ENCODE measurements at regions not wholly inside any gene's neighbourhood (a gene's known extent, or its start where the extent isn't known, plus 50 kb on each side); places are given as distances from the start of the nearest gene placed in this dataset.
"Not testable (repeated sequence)": the region's sequence is repeated elsewhere in the genome, so short reads cannot be mapped to it uniquely, and the experiment has no call there.

GRCh38 chr5:9725265-9725664 lies 95.1 kb upstream of the TAS2R1 start:
- DNase-seq, result not testable (repeated sequence)

DNA sequence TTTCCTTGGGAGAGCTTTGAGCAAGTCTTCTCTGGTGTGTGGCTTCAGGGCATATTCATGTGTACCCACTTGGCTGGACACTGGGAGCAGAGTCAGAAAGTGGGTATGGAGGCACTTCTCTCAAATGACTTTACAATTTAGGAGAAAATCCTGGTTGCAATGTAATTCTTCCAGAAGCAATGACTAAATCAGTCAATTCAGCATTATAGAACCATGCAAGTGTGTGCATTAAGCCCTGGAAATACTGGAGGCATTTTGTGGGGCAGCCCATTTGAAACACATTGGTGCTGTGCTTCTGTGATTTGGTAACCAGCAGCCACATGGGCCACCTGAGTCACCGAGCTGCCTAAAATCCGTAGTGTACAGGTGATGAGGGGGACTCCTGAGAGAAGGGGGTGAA lies 94.6 kb upstream of the TAS2R1 start:
- no peak for DNase-seq

DNA sequence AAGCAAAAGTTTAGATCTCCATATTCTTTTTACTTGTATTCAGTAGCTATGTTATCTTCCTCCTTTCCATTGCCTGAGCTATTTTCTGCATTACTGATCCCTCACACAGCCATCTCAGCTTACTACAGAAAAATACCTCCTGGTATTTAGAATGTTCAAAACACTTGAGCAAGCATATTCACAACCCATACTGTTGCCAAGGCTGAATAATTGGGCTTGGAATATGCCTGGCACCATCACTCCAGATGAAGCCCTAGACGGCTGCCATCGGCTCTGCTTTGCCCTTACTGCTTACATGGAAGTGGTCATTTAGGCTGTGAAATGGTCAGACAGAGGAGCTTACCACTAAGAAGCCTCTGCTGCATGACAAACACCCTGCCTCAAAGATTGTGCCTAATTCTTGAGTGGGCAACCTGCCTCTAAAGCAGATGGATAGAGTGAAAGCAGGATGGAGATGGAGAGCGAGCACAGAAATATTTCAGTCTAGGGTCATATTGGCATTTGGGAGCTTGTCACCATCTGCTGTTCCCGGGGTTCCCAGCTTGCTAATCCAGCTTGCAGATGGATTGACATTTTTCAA lies 92.5 kb upstream of the TAS2R1 start:
- no peak for DNase-seq

GRCh38 chr5:9721161-9721560 lies 91.0 kb upstream of the TAS2R1 start:
- no peak for DNase-seq

GRCh38 chr5:9720361-9720760 lies 90.2 kb upstream of the TAS2R1 start:
- no peak for DNase-seq

DNA sequence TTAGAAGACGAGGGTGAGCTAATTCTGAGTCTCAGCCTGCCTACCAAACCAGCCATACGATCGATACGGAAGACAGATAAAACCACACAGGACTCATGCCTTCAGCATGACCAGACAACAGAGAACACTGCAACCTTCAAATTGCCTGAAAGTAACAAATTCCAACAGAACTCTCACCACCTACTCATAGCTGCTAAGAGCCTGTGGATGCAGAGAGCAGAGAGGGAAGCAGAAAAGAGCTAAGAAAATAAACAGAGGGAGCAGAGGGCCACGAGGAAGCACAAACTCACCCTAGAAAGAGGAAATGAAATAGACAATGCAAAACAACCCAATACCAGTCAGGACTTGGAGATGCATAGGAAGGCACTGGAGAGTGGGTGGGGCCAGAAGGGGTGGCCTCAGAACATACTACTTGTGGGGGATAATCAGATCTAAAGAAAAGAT lies 86.7 kb upstream of the TAS2R1 start:
- DNase-seq, result no peak

GRCh38 chr5:9715891-9716335 lies 85.8 kb upstream of the TAS2R1 start:
- no peak for DNase-seq

- DNase-seq, result no peak
Observed at GRCh38 chr5:9713959-9714586, 83.9 kb upstream of the TAS2R1 start.

GRCh38 chr5:9713356-9713755 lies 83.2 kb upstream of the TAS2R1 start:
- DNase-seq, result no peak

DNA sequence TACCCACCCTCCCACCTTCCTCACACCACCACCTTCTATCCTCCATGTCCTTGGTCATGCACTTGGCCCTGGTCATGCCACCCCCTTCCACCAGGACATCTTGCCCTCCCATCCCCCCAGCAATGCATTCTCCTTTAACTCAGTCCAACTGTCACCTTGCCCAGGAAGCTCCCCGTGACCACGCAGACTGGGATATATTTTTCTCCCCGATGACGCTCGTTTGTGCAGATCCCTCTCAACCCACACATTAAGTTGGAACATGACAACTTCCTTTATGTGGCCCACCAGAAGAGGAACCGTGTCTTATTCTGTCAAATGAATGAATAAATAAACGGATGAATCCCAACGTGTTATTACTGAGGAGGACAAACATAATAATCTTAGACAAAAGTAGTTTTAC lies 82.8 kb upstream of the TAS2R1 start:
- DNase-seq, result no peak

DNA sequence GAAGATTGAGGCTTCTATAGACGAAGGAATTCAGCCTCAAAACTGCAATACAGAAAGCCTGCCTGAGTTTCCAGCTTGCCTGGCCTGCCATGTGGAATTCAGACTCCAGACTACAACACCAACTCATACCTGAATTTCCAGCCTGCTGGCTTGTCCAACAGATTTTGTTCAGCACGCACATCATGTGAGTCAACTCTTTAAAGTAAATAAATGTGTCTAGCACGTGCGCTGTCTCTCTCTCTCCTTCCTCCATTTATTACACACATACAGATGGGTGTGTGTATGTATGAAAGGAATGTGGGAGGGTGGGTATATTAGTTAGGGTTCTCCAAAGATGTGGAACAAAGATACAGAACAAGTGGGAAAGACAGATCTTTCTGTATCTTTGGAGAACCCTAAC lies 82.4 kb upstream of the TAS2R1 start:
- no peak for DNase-seq

- no peak for DNase-seq
Observed at GRCh38 chr5:9710069-9710468, 79.9 kb upstream of the TAS2R1 start.

GRCh38 chr5:9707732-9708462 lies 77.7 kb upstream of the TAS2R1 start:
- no peak for DNase-seq

DNA sequence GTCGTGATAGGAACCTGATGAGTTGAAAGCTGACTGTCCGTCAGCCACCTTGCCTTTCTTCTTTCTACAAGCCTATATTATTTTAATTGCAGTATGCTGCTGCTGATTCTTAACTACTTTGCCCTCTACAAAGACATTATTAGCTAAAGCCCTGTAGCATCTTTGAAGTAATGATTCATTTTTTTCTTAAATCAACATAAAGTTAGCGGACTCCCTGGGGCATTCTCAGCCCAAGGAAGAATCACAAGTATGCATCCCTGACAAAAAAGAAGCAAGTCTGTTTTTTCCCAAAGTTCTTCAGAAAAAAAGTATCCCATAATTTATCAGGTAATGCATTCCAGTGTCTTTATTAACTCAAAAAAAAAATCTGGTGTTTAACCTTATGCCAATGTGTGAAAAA lies 69.5 kb upstream of the TAS2R1 start:
- DNase-seq, result no peak

DNA sequence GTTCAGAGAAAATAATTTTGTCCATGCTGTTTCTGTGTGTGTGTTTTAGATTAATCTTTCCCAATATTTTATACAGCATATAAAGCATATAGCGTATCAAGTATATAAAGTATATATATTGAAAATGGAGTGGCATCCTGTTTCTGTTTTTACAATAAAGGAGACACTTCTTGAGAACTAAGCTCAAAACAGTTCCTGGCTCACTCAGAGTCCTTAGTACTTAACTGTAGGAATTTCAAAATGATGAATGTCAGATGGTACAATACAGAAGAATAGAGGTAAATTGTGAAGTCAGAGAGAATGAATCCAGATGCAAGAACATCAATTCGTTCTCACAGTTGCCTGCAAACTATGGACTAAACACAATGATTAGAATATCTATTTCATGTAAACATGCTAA lies 68.7 kb upstream of the TAS2R1 start:
- DNase-seq, result no peak

- no peak for DNase-seq
Observed at GRCh38 chr5:9698125-9698826, 68.1 kb upstream of the TAS2R1 start.

DNA sequence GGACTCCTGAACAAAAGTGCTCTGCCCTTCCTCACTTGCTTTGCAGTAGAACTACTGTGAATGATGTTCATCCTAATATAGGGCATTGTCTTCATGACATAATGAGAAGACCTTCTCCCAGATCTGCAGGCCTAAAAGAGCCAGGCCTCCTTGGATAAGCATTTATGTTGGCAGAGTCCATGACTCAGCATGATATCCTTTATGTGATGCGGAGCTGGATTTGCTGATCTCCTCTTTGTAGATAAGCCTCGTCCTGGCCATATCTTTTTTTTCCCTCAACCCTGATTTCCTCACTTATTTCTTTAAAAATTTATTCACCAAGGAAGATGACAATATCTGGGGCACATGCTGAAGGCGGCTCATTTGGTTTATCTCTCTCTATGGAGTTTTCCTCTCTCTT lies 62.4 kb upstream of the TAS2R1 start:
- no peak for DNase-seq

DNA sequence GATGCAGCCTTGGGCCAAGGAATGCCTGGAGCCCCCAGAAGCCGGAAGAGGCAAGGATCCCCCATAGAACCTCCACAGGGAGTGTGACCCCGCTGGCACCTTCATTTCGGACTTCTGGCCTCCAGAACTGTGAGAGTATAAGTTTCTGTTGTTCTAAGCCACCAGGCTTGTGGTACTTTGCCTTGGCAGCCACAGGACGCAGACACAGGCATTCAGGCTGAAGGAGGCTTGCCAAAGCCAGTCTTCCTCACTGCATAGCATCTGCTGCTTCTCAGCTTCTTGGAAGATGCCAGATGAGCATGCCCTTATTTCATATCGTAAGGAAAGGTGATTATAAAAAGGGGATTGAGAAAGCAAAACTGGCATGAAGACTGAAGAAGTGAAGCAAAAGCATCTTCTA lies 61.1 kb upstream of the TAS2R1 start:
- no peak for DNase-seq

- DNase-seq, result no peak
Observed at GRCh38 chr5:9690751-9691150, 60.6 kb upstream of the TAS2R1 start.

DNA sequence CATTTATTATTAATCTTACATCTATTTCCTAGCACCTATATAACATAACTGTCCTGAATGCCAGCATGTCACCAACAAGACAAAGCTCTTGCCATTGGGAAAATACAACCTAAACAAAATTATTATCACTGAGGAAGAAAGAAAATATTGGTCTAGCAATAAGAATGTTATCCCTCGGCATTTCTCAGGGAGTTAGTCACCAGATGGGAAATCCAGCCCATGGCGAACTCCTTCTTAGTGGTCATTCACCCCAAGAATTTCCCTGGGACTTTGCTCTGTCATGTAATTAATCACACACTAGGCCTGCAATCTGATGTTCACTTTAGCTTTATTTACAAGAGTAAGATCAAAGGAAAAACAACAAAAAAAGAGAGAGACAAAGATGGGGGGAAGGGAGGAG lies 56.1 kb upstream of the TAS2R1 start:
- no peak for DNase-seq

GRCh38 chr5:9681706-9682105 lies 51.6 kb upstream of the TAS2R1 start:
- no peak for DNase-seq

Measured in occipital lobe (tissue), 1 donor.